ENCODE measurements at regions not wholly inside any gene's neighbourhood (a gene's known extent, or its start where the extent isn't known, plus 50 kb on each side); places are given as distances from the start of the nearest gene placed in this dataset.

DNA sequence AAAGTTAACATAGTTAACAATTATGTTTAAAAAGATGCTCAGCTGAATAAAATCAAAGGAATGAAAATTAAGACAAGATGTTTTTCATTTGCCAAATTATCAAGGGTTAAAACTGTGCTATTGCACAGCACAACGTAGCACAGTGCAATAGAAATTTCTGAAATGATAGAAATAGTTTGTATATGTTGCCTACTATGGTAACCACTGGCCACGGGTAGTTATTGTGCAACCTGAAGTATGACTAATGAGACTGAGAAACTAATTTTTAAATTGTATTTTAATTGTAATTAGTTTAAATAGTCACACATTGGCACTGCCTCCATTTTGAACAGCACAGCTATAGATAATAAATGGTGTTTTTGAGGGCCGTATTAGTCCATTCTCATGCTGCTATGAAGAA, 343.1 kb upstream of the FAM241A start:
- WGBS, result 77% methylated on average over 3 of the region's 3 CpGs
- no peaks in the 10 kb centered on the region for H3K9me3 ChIP-seq (ENCODE audit: control insufficient read depth in 4 of 4, low read length in 3 of 4)

GRCh38 chr4:111806331-111806730, 338.9 kb upstream of the FAM241A start:
- WGBS, result 48% methylated on average over 5 of the region's 5 CpGs
- no peaks in the 10 kb centered on the region for H3K27me3 ChIP-seq (ENCODE audit: control insufficient read depth in 4 of 4, insufficient read depth in 4 of 4, low read length in 3 of 4)
- H3K4me1 ChIP-seq (ENCODE audit: control insufficient read depth in 4 of 4, insufficient read depth in 4 of 4, low read length in 3 of 4), result no peaks in the 10 kb centered on the region
- no peak overlapping the region for H3K4me3 ChIP-seq (ENCODE audit: low read depth in 1 of 3, low read length in 3 of 3)
- H3K27ac ChIP-seq (ENCODE audit: low read depth in 1 of 2, low read length in 2 of 2), result no peak overlapping the region
- no peak overlapping the region for H3K9ac ChIP-seq (ENCODE audit: low read depth in 1 of 2, low read length in 2 of 2)
- TF ChIP-seq CTCF (IDR thresholded peaks at IDR 0.05; ENCODE audit: low read depth, low read length, missing input control), result peak; percentile 3
- no peak for TF ChIP-seq REST (IDR thresholded peaks at IDR 0.05)
- H3K9me3 ChIP-seq (ENCODE audit: control insufficient read depth in 4 of 4, low read length in 3 of 4), result no peaks in the 10 kb centered on the region
- no peaks in the 10 kb centered on the region for H3K36me3 ChIP-seq (ENCODE audit: control insufficient read depth in 4 of 4, insufficient read depth in 3 of 4, low read depth in 1 of 4, low read length in 3 of 4)
- no peak for DNase-seq (ENCODE audit: low spot score)

More for the DNA sequence above, 343.1 kb upstream of the FAM241A start:
- H3K27me3 ChIP-seq (ENCODE audit: control insufficient read depth in 4 of 4, insufficient read depth in 4 of 4, low read length in 3 of 4), result peaks cover 0 to under 1% (median 0%) of the 10 kb centered on the region in 4 donors
- DNase-seq (ENCODE audit: low spot score), result no peak
- no peak overlapping the region for H3K4me3 ChIP-seq (ENCODE audit: low read depth in 1 of 3, low read length in 3 of 3)
- no peaks in the 10 kb centered on the region for H3K4me1 ChIP-seq (ENCODE audit: control insufficient read depth in 4 of 4, insufficient read depth in 4 of 4, low read length in 3 of 4)
- no peak for TF ChIP-seq EGR1 (IDR thresholded peaks at IDR 0.05; ENCODE audit: low read depth in 2 of 2)
- TF ChIP-seq, protein P1, sequence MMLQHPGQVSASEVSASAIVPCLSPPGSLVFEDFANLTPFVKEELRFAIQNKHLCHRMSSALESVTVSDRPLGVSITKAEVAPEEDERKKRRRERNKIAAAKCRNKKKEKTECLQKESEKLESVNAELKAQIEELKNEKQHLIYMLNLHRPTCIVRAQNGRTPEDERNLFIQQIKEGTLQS (IDR thresholded peaks at IDR 0.05), result no peak
- no peak for TF ChIP-seq RAD21 (IDR thresholded peaks at IDR 0.05)
- no peak overlapping the region for H3K27ac ChIP-seq (ENCODE audit: low read depth in 1 of 2, low read length in 2 of 2)
- no peak overlapping the region for H3K9ac ChIP-seq (ENCODE audit: low read depth in 1 of 2, low read length in 2 of 2)
- H3K36me3 ChIP-seq (ENCODE audit: control insufficient read depth in 4 of 4, insufficient read depth in 3 of 4, low read depth in 1 of 4, low read length in 3 of 4), result no peaks in the 10 kb centered on the region

GRCh38 chr4:111807576-111807975, 337.7 kb upstream of the FAM241A start:
- WGBS, result 85% methylated on average over 5 of the region's 5 CpGs
- no peak overlapping the region for H3K9ac ChIP-seq (ENCODE audit: low read depth in 1 of 2, low read length in 2 of 2)
- H3K9me3 ChIP-seq (ENCODE audit: control insufficient read depth in 4 of 4, low read length in 3 of 4), result no peaks in the 10 kb centered on the region
- no peak overlapping the region for H3K27ac ChIP-seq (ENCODE audit: low read depth in 1 of 2, low read length in 2 of 2)
- no peaks in the 10 kb centered on the region for H3K27me3 ChIP-seq (ENCODE audit: control insufficient read depth in 4 of 4, insufficient read depth in 4 of 4, low read length in 3 of 4)
- no peaks in the 10 kb centered on the region for H3K36me3 ChIP-seq (ENCODE audit: control insufficient read depth in 4 of 4, insufficient read depth in 3 of 4, low read depth in 1 of 4, low read length in 3 of 4)
- TF ChIP-seq HNF4A (conservative IDR thresholded peaks at IDR 0.05) (no peak), NR2F2 (IDR thresholded peaks at IDR 0.05) (no peak), EGR1 (IDR thresholded peaks at IDR 0.05; ENCODE audit: low read depth in 2 of 2) (no peak)
- TF ChIP-seq, protein P2, sequence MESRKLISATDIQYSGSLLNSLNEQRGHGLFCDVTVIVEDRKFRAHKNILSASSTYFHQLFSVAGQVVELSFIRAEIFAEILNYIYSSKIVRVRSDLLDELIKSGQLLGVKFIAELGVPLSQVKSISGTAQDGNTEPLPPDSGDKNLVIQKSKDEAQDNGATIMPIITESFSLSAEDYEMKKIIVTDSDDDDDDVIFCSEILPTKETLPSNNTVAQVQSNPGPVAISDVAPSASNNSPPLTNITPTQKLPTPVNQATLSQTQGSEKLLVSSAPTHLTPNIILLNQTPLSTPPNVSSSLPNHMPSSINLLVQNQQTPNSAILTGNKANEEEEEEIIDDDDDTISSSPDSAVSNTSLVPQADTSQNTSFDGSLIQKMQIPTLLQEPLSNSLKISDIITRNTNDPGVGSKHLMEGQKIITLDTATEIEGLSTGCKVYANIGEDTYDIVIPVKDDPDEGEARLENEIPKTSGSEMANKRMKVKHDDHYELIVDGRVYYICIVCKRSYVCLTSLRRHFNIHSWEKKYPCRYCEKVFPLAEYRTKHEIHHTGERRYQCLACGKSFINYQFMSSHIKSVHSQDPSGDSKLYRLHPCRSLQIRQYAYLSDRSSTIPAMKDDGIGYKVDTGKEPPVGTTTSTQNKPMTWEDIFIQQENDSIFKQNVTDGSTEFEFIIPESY (IDR thresholded peaks at IDR 0.05), result no peak
- no peak for DNase-seq (ENCODE audit: low spot score)
- H3K4me1 ChIP-seq (ENCODE audit: control insufficient read depth in 4 of 4, insufficient read depth in 4 of 4, low read length in 3 of 4), result no peaks in the 10 kb centered on the region
- H3K4me3 ChIP-seq (ENCODE audit: low read depth in 1 of 3, low read length in 3 of 3), result no peak overlapping the region

All from liver (tissue), 8 donors.